HEK293 (cell line): ENCODE measurements at regions not wholly inside any gene's neighbourhood (a gene's known extent, or its start where the extent isn't known, plus 50 kb on each side); places are given as distances from the start of the nearest gene placed in this dataset.

Experiments used
- CTCF ChIA-PET: fragments of 350-600 bp; formaldehyde crosslinking; extraction: SDS; loops from one replicate; lab custom pipeline; 2021; ENCODE audit warnings: antibody characterized with exemption; lab: Yijun Ruan, JAX
- POLR2A ChIA-PET: fragments of 300-600 bp; formaldehyde crosslinking; extraction: SDS; loops from one replicate; lab custom pipeline; 2020; ENCODE audit warnings: antibody characterized with exemption, inconsistent platforms; lab: Yijun Ruan, JAX
- H3K27ac ChIP-seq: fragments of 200-500 bp; sonication (Bioruptor generic); 2 replicates; pipeline ENCODE4 v1.5.1; 2014; ENCODE audit warnings: low read depth, low read length, control low read depth, inconsistent platforms; ENCODE audit errors: extremely low read depth
- H3K36me3 ChIP-seq, 2 experiments: fragments of 200-500 bp in 1 of 2; sonication (Bioruptor generic) in 1 of 2; 1 replicate in 1 of 2; 2 replicates in 1 of 2; pipeline ENCODE4 v1.5.1; 2014 to 2017; ENCODE audit warnings: inconsistent platforms in 2 of 2, low read length in 2 of 2; ENCODE audit not compliant: control insufficient read depth in 2 of 2, insufficient read depth in 1 of 2
- H3K4me1 ChIP-seq: fragments of 200-500 bp; sonication (Bioruptor generic); 2 replicates; pipeline ENCODE4 v1.5.1; 2014; ENCODE audit warnings: mild to moderate bottlenecking, low read length, inconsistent platforms; ENCODE audit not compliant: control insufficient read depth, insufficient read depth
- H3K4me3 ChIP-seq: 2 replicates; pipeline ENCODE4 v1.5.1; 2011; ENCODE audit warnings: low read depth, mild to moderate bottlenecking, control low read depth, low read length, moderate library complexity
- H3K9me3 ChIP-seq: fragments of 200-500 bp; sonication (Bioruptor generic); 2 replicates; pipeline ENCODE4 v1.5.1; 2014; ENCODE audit warnings: low read depth, low read length, inconsistent platforms; ENCODE audit not compliant: control insufficient read depth, insufficient read depth
- BCL11A ChIP-seq: fragments of 450-650 bp; formaldehyde crosslinking; IDR thresholded peaks from 2 replicates; pipeline ENCODE4 v1.5.1; 2016; ENCODE audit warnings: low read depth, missing biosample characterization, missing genetic modification characterization
- GLIS2 ChIP-seq: fragments of 450-650 bp; formaldehyde crosslinking; IDR thresholded peaks from 2 replicates; pipeline ENCODE4 v1.5.1; 2016; ENCODE audit warnings: missing biosample characterization, missing genetic modification characterization
- HOXA7 ChIP-seq: sonication (generic); formaldehyde crosslinking; IDR thresholded peaks from 2 replicates; pipeline ENCODE4 v1.8.1; 2022; ENCODE audit warnings: missing genetic modification reagents, borderline replicate concordance
- HOXD13 ChIP-seq: sonication (generic); formaldehyde crosslinking; IDR thresholded peaks from 2 replicates; pipeline ENCODE4 v1.8.0; 2022; ENCODE audit warnings: missing genetic modification reagents, borderline replicate concordance
- KLF1 ChIP-seq: fragments of 450-650 bp; formaldehyde crosslinking; IDR thresholded peaks from 2 replicates; pipeline ENCODE4 v1.5.1; 2016; ENCODE audit warnings: missing biosample characterization, missing genetic modification characterization
- OSR2 ChIP-seq: fragments of 450-650 bp; formaldehyde crosslinking; IDR thresholded peaks from 2 replicates; pipeline ENCODE4 v1.5.1; 2016; ENCODE audit warnings: missing biosample characterization, missing genetic modification characterization
- PRDM1 ChIP-seq: fragments of 450-650 bp; formaldehyde crosslinking; IDR thresholded peaks from 2 replicates; pipeline ENCODE4; 2016; ENCODE audit warnings: missing biosample characterization, missing genetic modification characterization
- SP2 ChIP-seq: fragments of 450-650 bp; formaldehyde crosslinking; IDR thresholded peaks from 2 replicates; pipeline ENCODE4 v1.5.1; 2016; ENCODE audit warnings: missing biosample characterization, missing genetic modification characterization
- YY1 ChIP-seq: fragments of 450-650 bp; formaldehyde crosslinking; IDR thresholded peaks from 2 replicates; pipeline ENCODE4 v1.5.1; 2018; ENCODE audit warnings: missing biosample characterization, missing genetic modification characterization
- ZFP69B ChIP-seq: fragments of 450-650 bp; formaldehyde crosslinking; IDR thresholded peaks from 2 replicates; pipeline ENCODE4 v1.5.1; 2016; ENCODE audit warnings: missing biosample characterization, missing genetic modification characterization
- ZNF146 ChIP-seq: fragments of 450-650 bp; formaldehyde crosslinking; IDR thresholded peaks from 2 replicates; pipeline ENCODE4 v1.5.1; 2016; ENCODE audit warnings: missing biosample characterization, missing genetic modification characterization
- ZNF169 ChIP-seq: fragments of 450-650 bp; formaldehyde crosslinking; IDR thresholded peaks from 2 replicates; pipeline ENCODE4 v1.5.1; 2016; ENCODE audit warnings: missing biosample characterization, missing genetic modification characterization
- ZNF174 ChIP-seq: fragments of 450-650 bp; formaldehyde crosslinking; IDR thresholded peaks from 2 replicates; pipeline ENCODE4 v1.5.0; 2017; ENCODE audit warnings: missing biosample characterization, mild to moderate bottlenecking, missing genetic modification characterization
- ZNF514 ChIP-seq: fragments of 450-650 bp; formaldehyde crosslinking; IDR thresholded peaks from 2 replicates; pipeline ENCODE4 v1.5.1; 2016; ENCODE audit warnings: missing biosample characterization, missing genetic modification characterization
- ZNF521 ChIP-seq: fragments of 450-650 bp; formaldehyde crosslinking; IDR thresholded peaks from 2 replicates; pipeline ENCODE4 v1.5.1; 2017; ENCODE audit warnings: missing biosample characterization, mild to moderate bottlenecking, missing genetic modification characterization
- ZNF571 ChIP-seq: fragments of 450-650 bp; formaldehyde crosslinking; IDR thresholded peaks from 2 replicates; pipeline ENCODE4 v1.5.0; 2017; ENCODE audit warnings: missing biosample characterization, missing genetic modification characterization
- ZNF600 ChIP-seq: fragments of 450-650 bp; formaldehyde crosslinking; IDR thresholded peaks from 2 replicates; pipeline ENCODE4 v1.5.1; 2016; ENCODE audit warnings: missing biosample characterization, missing genetic modification characterization
- ZNF660 ChIP-seq: fragments of 450-650 bp; IDR thresholded peaks from 2 replicates; pipeline ENCODE4 v1.5.1; 2018; ENCODE audit warnings: missing biosample characterization, mild to moderate bottlenecking, missing genetic modification characterization
- TF ChIP-seq, protein P1 (sequence below): fragments of 450-650 bp; formaldehyde crosslinking; IDR thresholded peaks from 2 replicates; pipeline ENCODE4 v1.5.1; 2016; ENCODE audit warnings: missing biosample characterization, missing genetic modification characterization
- TF ChIP-seq, protein P2 (sequence below): fragments of 450-650 bp; IDR thresholded peaks from 2 replicates; pipeline ENCODE4 v1.5.1; 2018; ENCODE audit warnings: missing biosample characterization, missing genetic modification characterization
- TF ChIP-seq, protein P3 (sequence below): fragments of 450-650 bp; formaldehyde crosslinking; conservative IDR thresholded peaks from 2 replicates; pipeline ENCODE4 v1.5.1; 2016; ENCODE audit warnings: low read depth, missing biosample characterization, missing genetic modification characterization

DNA sequence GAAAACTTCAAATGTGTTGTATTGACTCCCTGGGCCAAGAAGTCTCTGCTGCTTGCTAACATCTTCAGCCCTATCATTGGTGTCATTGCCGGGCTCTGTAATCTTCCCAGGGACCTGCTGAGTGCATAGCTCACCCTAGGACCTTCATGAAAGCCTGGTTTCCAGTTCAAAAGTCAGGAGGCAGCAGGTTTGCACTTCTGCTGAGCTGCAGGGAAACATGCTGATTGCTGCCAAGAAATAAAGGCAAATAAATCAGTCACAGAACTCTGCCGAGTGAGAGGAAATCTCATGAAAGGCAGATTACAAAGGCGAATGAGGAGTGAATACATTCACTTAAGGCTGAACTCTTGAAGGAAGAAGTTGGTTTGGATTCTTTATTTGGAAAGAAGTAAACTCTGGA, 1947.6 kb upstream of the CELF4 start:
- Histone ChIP-seq H3K27ac (no peak overlapping the region), H3K9me3 (no peaks in the 10 kb centered on the region), H3K4me3 (no peak overlapping the region)
- CTCF ChIA-PET, result interaction anchor here (0.7 kb wide), 1 partner anchor 14 kb away, joined by 3 read pairs; no protein-coding TSS in a partner anchor
- no peak for TF ChIP-seq ZNF660 (tag by site-specific recombination)
- no peak for TF ChIP-seq ZNF514 (tag by site-specific recombination)
- no peak for TF ChIP-seq ZFP69B (tag by site-specific recombination)
- TF ChIP-seq OSR2, result no peak
- TF ChIP-seq, protein P1, sequence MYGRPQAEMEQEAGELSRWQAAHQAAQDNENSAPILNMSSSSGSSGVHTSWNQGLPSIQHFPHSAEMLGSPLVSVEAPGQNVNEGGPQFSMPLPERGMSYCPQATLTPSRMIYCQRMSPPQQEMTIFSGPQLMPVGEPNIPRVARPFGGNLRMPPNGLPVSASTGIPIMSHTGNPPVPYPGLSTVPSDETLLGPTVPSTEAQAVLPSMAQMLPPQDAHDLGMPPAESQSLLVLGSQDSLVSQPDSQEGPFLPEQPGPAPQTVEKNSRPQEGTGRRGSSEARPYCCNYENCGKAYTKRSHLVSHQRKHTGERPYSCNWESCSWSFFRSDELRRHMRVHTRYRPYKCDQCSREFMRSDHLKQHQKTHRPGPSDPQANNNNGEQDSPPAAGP (tag by site-specific recombination), result no peak
- no peak for TF ChIP-seq ZNF571 (tag by site-specific recombination)
- no peak for TF ChIP-seq SP2 (tag by site-specific recombination)
- no peak for TF ChIP-seq PRDM1 (tag by site-specific recombination)
- TF ChIP-seq, all 188 proteins: peak for 0
- no peaks in the 10 kb centered on the region for H3K36me3 ChIP-seq
- POLR2A ChIA-PET, result no interaction called here
- H3K4me1 ChIP-seq, result no peaks in the 10 kb centered on the region

DNA sequence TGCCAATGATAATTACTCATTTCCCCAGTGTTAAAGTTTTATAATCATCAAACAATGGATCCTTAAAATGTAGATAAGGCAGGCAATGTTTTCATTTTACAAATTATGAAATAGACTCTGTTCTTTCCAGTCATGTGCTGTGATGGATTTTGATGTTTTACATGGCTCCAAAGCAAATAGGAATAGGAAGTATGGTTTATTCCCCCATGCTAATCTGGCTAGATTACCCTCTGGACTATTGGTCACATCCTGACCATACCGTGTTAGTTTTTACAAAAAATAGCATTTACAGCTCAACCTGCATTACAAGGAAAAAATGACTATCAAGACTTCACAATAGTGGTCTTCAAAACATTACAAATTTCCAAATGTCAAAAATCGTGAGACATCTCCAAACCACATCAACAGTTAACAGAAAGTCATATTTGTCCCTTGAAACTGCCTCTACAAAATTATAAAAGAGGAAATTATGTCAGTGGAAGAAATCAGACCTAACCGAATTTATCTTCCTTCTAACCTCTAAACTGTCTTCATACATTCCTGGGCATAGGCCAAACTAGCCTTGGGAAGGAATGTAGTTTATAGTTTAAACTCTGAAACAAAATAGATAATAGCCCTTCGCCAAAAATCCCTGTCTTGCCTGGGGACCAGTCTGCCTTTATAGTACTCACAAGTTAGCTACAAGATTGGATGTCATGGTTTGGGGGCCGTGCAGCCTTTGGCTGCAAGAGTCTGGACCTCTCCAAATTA, 1941.2 kb upstream of the CELF4 start:
- ChIA-PET POLR2A (no interaction called here), CTCF (no interaction called here)
- no peaks in the 10 kb centered on the region for H3K9me3 ChIP-seq
- H3K27ac ChIP-seq, result no peak overlapping the region
- H3K4me1 ChIP-seq, result no peaks in the 10 kb centered on the region
- H3K36me3 ChIP-seq, result no peaks in the 10 kb centered on the region
- H3K4me3 ChIP-seq, result no peak overlapping the region
- TF ChIP-seq, protein P2, sequence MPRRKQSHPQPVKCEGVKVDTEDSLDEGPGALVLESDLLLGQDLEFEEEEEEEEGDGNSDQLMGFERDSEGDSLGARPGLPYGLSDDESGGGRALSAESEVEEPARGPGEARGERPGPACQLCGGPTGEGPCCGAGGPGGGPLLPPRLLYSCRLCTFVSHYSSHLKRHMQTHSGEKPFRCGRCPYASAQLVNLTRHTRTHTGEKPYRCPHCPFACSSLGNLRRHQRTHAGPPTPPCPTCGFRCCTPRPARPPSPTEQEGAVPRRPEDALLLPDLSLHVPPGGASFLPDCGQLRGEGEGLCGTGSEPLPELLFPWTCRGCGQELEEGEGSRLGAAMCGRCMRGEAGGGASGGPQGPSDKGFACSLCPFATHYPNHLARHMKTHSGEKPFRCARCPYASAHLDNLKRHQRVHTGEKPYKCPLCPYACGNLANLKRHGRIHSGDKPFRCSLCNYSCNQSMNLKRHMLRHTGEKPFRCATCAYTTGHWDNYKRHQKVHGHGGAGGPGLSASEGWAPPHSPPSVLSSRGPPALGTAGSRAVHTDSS (tag by site-specific recombination), result no peak
- TF ChIP-seq YY1 (no peak), ZNF146 (tag by site-specific recombination) (no peak), KLF1 (tag by site-specific recombination) (no peak), HOXD13 (CRISPR knock-in tag) (no peak), ZNF174 (no peak), ZNF169 (tag by site-specific recombination) (no peak), BCL11A (tag by site-specific recombination) (no peak), ZNF521 (tag by site-specific recombination) (no peak), HOXA7 (no peak), ZNF600 (no peak), GLIS2 (tag by site-specific recombination) (no peak)
- TF ChIP-seq, protein P3, sequence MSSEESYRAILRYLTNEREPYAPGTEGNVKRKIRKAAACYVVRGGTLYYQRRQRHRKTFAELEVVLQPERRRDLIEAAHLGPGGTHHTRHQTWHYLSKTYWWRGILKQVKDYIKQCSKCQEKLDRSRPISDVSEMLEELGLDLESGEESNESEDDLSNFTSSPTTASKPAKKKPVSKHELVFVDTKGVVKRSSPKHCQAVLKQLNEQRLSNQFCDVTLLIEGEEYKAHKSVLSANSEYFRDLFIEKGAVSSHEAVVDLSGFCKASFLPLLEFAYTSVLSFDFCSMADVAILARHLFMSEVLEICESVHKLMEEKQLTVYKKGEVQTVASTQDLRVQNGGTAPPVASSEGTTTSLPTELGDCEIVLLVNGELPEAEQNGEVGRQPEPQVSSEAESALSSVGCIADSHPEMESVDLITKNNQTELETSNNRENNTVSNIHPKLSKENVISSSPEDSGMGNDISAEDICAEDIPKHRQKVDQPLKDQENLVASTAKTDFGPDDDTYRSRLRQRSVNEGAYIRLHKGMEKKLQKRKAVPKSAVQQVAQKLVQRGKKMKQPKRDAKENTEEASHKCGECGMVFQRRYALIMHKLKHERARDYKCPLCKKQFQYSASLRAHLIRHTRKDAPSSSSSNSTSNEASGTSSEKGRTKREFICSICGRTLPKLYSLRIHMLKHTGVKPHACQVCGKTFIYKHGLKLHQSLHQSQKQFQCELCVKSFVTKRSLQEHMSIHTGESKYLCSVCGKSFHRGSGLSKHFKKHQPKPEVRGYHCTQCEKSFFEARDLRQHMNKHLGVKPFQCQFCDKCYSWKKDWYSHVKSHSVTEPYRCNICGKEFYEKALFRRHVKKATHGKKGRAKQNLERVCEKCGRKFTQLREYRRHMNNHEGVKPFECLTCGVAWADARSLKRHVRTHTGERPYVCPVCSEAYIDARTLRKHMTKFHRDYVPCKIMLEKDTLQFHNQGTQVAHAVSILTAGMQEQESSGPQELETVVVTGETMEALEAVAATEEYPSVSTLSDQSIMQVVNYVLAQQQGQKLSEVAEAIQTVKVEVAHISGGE (tag by site-specific recombination), result no peak
